ENCODE measurements at regions not wholly inside any gene's neighbourhood (a gene's known extent, or its start where the extent isn't known, plus 50 kb on each side); places are given as distances from the start of the nearest gene placed in this dataset.

GRCh38 chr15:81569286-81570080 lies 195.5 kb upstream of the TMC3 start:
- DNase-seq, result no peak

DNA sequence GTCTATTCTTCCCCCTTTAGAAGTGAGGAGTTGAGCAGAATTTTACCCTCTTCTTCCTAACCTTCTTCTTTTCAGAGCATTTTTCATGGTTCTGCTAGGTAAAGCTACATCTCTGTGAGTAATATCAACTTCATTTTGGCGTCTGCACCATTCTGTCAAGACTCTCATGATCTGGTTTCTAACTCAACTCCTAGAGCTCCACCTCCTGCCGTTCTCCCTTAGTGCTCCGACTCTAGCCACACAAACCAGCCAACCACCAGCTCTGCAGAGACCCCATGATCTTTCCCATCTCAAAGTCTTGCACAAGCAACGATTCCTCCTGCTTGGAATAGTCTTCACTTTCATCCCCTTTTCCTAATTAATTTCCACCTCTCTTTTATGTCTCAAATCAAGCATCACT lies 193.9 kb upstream of the TMC3 start:
- no peak for DNase-seq

DNA sequence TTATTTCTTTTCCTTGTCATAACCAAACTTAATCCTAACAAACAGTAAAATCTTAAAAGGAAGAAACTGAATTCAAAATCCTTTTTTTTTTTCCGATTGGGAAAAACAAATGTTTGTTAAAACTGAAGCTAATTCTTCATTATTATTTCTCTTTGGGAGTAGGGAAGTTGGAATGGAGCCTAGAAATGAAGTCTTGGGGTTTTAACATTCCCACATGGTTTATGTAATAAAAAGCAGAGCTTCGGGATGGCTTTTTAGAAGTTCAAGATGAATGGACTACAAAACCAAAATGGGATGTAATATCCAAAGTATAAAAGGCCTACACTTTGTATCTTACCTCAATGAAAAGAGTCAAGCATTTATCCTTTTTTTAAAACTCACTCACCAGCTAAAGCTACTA lies 189.0 kb upstream of the TMC3 start:
- DNase-seq, result no peak

GRCh38 chr15:81560405-81560804 lies 186.4 kb upstream of the TMC3 start:
- no peak for DNase-seq

DNA sequence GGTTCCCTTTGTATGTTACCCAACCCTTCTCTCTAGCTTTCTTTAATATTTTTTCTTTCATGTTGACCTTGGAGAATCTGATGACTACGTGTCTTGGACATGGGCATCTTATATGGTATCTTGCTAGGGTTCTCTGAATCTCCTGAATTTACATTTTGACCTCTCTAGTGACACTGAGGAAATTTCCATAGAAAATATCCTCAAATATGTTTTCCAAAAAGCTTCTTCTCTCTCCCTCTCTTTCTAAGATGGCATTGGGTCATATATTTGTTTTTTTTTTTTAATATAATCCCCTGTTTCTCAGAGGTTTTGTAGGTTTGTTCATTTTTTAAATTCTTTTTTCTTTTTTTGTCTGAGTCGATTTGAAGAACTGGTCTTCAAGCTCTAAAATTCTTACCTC lies 184.0 kb upstream of the TMC3 start:
- DNase-seq, result no peak

DNA sequence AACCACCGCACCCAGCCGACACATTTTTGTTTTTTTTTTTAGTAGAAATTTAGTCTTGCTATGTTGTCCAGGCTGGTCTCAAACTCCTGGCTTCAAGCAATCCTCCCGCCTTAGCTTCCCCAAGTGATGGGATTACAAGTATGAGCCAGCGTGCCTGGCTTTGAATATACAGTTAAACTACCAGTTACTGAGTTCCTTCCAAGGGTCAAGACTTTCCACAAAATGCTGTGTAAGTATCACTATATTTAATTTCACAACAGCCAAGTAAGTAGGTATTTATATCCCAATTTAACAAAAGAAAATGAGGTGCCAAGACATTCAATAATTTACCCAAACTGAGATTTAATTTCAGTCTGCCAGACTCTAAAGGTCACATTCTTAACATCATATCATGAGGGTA lies 181.3 kb upstream of the TMC3 start:
- no peak for DNase-seq

GRCh38 chr15:81548365-81549130 lies 174.5 kb upstream of the TMC3 start:
- DNase-seq, result no peak

- DNase-seq, result no peak
Measured at GRCh38 chr15:81547521-81548132, 173.6 kb upstream of the TMC3 start.

DNA sequence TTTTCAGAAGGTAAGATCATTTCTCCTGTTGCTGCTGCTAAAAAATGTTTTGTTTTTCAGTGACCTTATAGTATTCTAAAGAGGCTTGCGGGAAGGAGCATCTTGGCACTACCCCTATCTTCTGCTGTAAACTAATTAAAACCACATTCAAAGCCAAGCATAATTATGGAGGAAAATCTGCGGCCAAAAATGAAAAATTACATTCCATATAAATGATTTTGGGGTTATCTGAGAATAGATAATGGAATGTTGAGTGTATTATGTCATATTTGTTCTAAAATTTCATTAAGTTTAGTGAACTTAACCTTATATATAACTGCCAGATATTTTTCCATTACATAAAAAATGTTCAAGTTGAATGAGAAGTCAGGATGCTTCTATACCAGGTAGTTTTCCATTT lies 170.4 kb upstream of the TMC3 start:
- no peak for DNase-seq

DNA sequence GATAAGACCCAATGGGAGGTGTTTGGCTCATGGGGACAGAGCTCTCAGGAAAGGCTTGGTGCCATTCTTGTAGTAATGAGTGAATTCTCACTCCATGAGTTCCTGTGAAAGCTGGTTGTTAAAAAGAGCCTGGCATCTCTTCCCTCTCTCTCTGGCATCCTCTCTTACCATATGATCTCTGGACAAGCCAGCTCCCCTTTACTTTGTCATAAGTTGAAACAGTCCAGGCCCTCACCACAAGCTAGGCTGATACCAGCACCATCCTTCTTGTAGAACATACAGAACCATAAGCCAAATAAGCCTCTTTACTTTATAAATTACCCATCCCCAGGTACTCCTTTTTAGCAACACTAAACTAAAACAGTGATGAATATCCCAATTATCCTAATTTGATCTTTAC lies 166.9 kb upstream of the TMC3 start:
- no peak for DNase-seq

DNA sequence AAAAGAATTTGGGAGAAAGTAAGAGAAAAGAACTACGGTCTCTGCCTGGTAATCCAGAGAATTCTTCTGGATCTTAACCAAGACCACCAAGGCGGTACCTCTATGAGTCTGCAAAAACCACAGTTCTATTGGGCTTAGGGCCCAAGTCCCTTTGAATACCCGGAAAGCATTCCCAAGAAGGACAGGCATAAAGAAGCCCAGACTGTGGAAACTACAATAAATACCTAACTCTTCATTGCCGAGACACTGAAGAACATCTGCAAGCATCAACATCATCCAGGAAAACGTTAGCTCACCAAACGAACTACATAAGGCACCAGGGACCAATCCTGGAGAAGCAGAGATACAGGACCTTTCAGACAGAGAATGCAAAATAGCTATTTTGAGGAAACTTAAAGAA lies 162.3 kb upstream of the TMC3 start:
- no peak for DNase-seq

- no peak for DNase-seq
Measured at GRCh38 chr15:81534124-81534523, 160.1 kb upstream of the TMC3 start.

- no peak for DNase-seq
Measured at GRCh38 chr15:81532001-81532400, 158.0 kb upstream of the TMC3 start.

DNA sequence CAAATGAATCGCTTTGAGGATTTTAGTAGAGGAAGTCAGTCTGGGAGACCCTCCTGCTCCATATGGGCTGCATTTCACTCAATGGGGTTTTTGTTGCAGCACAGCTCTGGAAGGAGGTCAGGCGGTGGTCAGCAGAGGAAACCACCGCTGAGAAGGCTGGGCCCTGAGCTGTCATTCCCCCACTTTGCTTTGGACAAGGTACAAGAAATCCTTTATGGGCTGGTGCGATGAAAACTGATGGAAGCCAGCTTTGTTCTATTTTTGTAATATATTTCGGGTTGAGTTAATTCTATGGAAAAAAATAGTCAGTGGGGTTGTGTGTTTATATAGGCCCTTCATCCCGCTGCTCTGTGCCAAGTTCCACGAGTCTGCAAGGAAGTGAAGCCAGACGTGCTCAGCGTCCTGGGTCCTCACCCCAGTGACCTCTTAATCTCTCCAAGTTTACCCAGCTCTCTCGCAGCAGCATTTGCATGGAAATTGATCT lies 157.1 kb upstream of the TMC3 start:
- no peak for DNase-seq

DNA sequence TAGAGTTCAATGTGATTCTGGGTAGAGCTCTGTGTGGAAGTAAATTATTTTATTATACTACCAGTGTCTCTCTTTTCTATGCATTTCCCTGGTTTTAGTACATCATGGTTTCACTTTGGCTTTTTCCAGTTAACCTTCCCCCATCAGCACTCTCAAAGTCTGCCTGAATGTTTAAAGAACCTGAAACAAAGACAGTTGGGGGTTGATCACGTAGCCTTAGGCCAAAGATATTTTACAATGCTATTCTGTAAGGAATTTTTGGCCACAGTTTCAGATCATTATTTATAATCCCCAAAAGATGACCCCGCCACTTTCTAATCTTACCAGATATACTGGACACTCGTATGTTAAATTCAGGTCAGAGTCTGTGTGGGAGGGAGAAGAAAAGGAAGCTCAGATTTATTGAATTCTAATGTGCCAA lies 156.3 kb upstream of the TMC3 start:
- DNase-seq, result no peak

GRCh38 chr15:81529481-81529880 lies 155.5 kb upstream of the TMC3 start:
- DNase-seq, result no peak

- no peak for DNase-seq
Measured at GRCh38 chr15:81526029-81526428, 152.0 kb upstream of the TMC3 start.

GRCh38 chr15:81524496-81524895 lies 150.5 kb upstream of the TMC3 start:
- no peak for DNase-seq

GRCh38 chr15:81523867-81524266 lies 149.9 kb upstream of the TMC3 start:
- no peak for DNase-seq

DNA sequence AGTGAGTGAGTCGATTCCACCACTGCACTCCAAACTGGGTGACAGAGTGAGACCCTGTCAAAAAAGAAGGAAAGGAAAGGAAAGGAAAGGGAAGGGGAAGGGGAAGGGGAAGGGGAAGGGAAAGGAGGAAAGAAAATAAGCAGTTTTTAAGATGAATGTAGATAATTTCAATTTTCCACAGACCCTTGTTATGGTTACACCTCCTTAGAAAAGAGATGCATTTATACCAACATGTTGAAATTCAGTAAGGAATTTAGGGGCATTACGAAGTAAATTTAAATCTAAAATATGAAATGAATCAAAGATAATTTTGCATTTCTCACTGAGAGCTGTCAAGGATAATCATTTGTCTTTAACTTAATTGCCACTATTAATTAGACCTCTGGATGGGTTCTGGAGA lies 146.5 kb upstream of the TMC3 start:
- DNase-seq, result no peak

DNA sequence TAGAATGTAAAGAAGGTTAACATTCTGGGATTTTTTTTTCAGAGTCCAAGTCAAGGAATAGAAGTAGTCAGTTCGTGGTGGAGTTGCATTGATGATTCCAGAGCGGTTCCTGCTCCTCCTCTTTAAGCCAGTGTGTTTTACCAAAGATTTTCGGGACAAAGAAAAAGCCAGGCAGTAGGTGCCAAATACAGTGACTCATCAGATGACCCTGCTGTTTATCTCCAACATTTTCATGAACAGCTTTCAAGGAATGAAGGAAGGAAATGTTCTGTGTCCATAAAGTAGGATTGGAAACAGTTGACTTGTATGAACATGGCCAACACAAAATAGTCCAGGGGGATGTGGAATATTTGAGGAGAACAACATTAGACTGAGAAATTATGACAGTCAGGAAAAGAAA lies 142.4 kb upstream of the TMC3 start:
- no peak for DNase-seq

GRCh38 chr15:81516012-81516411 lies 142.0 kb upstream of the TMC3 start:
- no peak for DNase-seq

GRCh38 chr15:81514725-81515124 lies 140.7 kb upstream of the TMC3 start:
- no peak for DNase-seq

DNA sequence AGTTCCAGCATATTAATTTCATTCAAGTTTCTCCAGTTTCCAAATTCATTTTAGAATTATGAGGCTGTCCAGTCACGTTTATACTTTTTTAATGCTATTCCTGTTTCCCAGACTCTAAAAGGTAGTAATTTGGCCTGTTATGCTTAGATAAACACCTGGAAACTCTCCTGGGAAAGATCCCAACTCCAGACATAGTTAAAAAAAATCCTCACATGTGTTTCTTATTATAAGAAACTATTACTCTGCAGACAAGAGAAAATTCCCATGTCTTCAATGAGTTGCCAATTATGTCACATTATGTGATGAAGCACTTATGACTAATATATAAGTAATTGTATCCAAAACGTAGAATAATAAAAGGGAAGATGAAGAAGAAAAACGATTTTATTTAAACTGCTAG lies 137.1 kb upstream of the TMC3 start:
- DNase-seq, result no peak
